ENCODE measurements at regions not wholly inside any gene's neighbourhood (a gene's known extent, or its start where the extent isn't known, plus 50 kb on each side); places are given as distances from the start of the nearest gene placed in this dataset.
"Not testable (repeated sequence)": the region's sequence is repeated elsewhere in the genome, so short reads cannot be mapped to it uniquely, and the experiment has no call there.

DNA sequence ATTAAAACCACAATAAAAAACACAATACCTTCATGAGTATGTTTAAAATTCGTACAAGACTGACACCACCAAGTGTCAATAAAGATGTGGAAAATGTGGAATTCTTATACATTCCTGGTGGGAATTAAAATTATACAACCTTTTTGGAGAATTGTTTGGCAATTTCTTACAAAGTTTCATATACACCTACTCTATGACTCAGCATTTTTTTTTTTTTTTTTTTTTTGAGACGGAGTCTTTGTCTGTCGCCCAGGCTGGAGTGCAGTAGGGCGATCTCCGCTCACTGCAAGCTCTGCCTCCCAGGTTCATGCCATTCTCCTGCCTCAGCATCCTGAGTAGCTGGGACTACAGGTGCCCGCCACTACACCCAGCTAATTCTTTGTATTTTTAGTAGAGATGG is 212.5 kb upstream of the PIEZO2 start:
- TF ChIP-seq ZNF274 (IDR thresholded peaks at IDR 0.05; ENCODE audit: low read depth, low read length); YY1 (IDR thresholded peaks at IDR 0.05; ENCODE audit: insufficient read depth, insufficient read length): not testable (repeated sequence)
